Prostate gland (tissue), 2 donors: ENCODE measurements at regions not wholly inside any gene's neighbourhood (a gene's known extent, or its start where the extent isn't known, plus 50 kb on each side); places are given as distances from the start of the nearest gene placed in this dataset.

Source experiments
- DNase-seq: peaks from one replicate; pipeline ENCODE4 v3.0.0-alpha.2; 2019; ENCODE audit warnings: low spot score
- H3K27ac ChIP-seq, 2 donors: fragments of 200-600 bp; sonication (generic); 2 replicates each; pipeline ENCODE4 v1.5.1; 2017 to 2019
- H3K27me3 ChIP-seq: fragments of 200-600 bp; sonication (generic); replicated peaks from 2 replicates; pipeline ENCODE4 v1.5.1; 2019; ENCODE audit not compliant: insufficient read depth
- H3K36me3 ChIP-seq, 2 donors: fragments of 200-600 bp; sonication (generic); 1 replicate in 1 of 2; 2 replicates in 1 of 2; pipeline versions ENCODE4 v1.5.1 to v1.8.1; 2017 to 2019
- H3K4me1 ChIP-seq: fragments of 200-600 bp; sonication (generic); replicated peaks from 2 replicates; pipeline ENCODE4 v1.5.1; 2019
- H3K4me3 ChIP-seq, 2 donors: fragments of 200-600 bp; sonication (generic); 2 replicates each; pipeline ENCODE4 v1.5.1; 2017 to 2019
- H3K9me3 ChIP-seq: fragments of 200-600 bp; sonication (generic); 2 replicates; pipeline ENCODE4 v1.5.1; 2017
- CTCF ChIP-seq, 4 experiments: fragments of 200-600 bp in 2 of 4; fragments of 450-650 bp in 2 of 4; sonication (generic) in 2 of 4; IDR thresholded peaks; 1 replicate in 3 of 4; 2 replicates in 1 of 4; pipeline ENCODE4 v1.5.1; 2016 to 2019; ENCODE audit warnings: antibody characterized with exemption in 4 of 4, mild to moderate bottlenecking in 2 of 4, moderate library complexity in 2 of 4
- POLR2A ChIP-seq: fragments of 450-650 bp; IDR thresholded peaks from one replicate; pipeline ENCODE4 v1.6.1; 2016; ENCODE audit warnings: antibody characterized with exemption, mild to moderate bottlenecking
- POLR2AphosphoS5 ChIP-seq: sonication (generic); formaldehyde crosslinking; IDR thresholded peaks from one replicate; pipeline ENCODE4 v1.6.1; 2017; ENCODE audit warnings: antibody characterized with exemption
- WGBS: methylation state at CpG from one replicate; pipeline ENCODE4 v1.1.5; 2018; 5-methylcytosine and 5-hydroxymethylcytosine counted together
- intact Hi-C: fragments of 100-400 bp; cut with DNase I; formaldehyde crosslinking; loops from one replicate; pipeline ENCODE4 v1.14.2; 2022

- WGBS: 98% methylated on average over 3 of the region's 3 CpGs
- no peaks in the 10 kb centered on the region for H3K27me3 ChIP-seq
- no peaks in the 10 kb centered on the region for H3K4me1 ChIP-seq
- H3K36me3 ChIP-seq: no peaks in the 10 kb centered on the region
- no peak for DNase-seq
- H3K4me3 ChIP-seq: no peak overlapping the region
- H3K9me3 ChIP-seq: no peaks in the 10 kb centered on the region
- no peak overlapping the region for H3K27ac ChIP-seq
- TF ChIP-seq POLR2AphosphoS5 (no peak), CTCF (IDR thresholded peaks at IDR 0.05) (no peak), POLR2A (no peak)
- intact Hi-C loops: no loop called here
Measured at GRCh38 chr5:123751670-123752069, 239.7 kb downstream of the CSNK1G3 start.

GRCh38 chr5:123748239-123748638, 236.3 kb downstream of the CSNK1G3 start:
- TF ChIP-seq POLR2AphosphoS5 (no peak), CTCF (IDR thresholded peaks at IDR 0.05) (no peak), POLR2A (no peak)
- Histone ChIP-seq H3K4me1 (no peaks in the 10 kb centered on the region), H3K36me3 (no peaks in the 10 kb centered on the region), H3K4me3 (no peak overlapping the region), H3K27me3 (no peaks in the 10 kb centered on the region), H3K9me3 (no peaks in the 10 kb centered on the region), H3K27ac (no peak overlapping the region)
- no peak for DNase-seq
- WGBS: 83% methylated on average over 1 of the region's 1 CpG
- intact Hi-C loops: no loop called here

- Histone ChIP-seq H3K4me1 (no peaks in the 10 kb centered on the region), H3K27me3 (no peaks in the 10 kb centered on the region), H3K9me3 (no peaks in the 10 kb centered on the region), H3K4me3 (no peak overlapping the region), H3K36me3 (no peaks in the 10 kb centered on the region), H3K27ac (no peak overlapping the region)
- DNase-seq: no peak
- TF ChIP-seq POLR2AphosphoS5 (no peak), POLR2A (no peak), CTCF (IDR thresholded peaks at IDR 0.05) (no peak)
- intact Hi-C loops: no loop called here
- 77% methylated on average over 3 of the region's 3 CpGs for WGBS
Measured at GRCh38 chr5:123746683-123747360, 234.8 kb downstream of the CSNK1G3 start.

DNA sequence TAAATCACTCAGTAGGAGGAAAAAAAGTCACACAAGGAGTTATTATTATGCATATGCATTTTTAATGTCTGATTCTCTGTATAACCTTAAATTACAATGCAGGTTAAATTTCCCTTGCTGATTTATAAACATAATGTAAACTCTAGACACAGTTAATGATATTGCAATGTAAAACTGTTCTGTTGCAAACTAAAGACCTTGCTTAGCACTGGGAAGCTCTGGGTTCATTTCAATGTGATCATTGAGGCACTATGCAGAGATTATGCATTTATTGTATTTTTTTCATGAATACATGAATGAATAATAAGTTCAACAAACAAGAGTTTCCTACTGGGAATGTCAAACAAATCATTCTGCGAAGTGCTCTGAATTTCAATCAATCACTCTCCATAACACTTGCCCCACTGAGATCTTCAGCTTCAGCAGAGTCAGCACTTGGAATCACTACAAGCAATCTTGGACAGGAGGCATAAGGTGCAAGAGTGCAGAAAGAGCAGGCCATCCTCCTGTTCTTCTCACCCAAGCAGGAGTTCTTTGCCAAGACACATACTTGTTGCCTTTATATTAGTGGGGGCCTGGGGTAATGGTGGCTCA, 232.1 kb downstream of the CSNK1G3 start:
- Histone ChIP-seq H3K4me1 (no peaks in the 10 kb centered on the region), H3K27ac (no peak overlapping the region), H3K4me3 (no peak overlapping the region), H3K9me3 (no peaks in the 10 kb centered on the region), H3K27me3 (no peaks in the 10 kb centered on the region), H3K36me3 (no peaks in the 10 kb centered on the region)
- no peak for DNase-seq
- no peak for TF ChIP-seq POLR2A
- no peak for TF ChIP-seq POLR2AphosphoS5
- TF ChIP-seq CTCF (IDR thresholded peaks at IDR 0.05): no peak
- intact Hi-C loops: no loop called here
- WGBS: 86% methylated on average over 1 of the region's 1 CpG

GRCh38 chr5:123735384-123735783, 223.4 kb downstream of the CSNK1G3 start:
- H3K4me1 ChIP-seq: no peaks in the 10 kb centered on the region
- intact Hi-C loops: no loop called here
- WGBS: 90% methylated on average over 1 of the region's 1 CpG
- H3K36me3 ChIP-seq: no peaks in the 10 kb centered on the region
- TF ChIP-seq CTCF (IDR thresholded peaks at IDR 0.05) (no peak), POLR2A (no peak), POLR2AphosphoS5 (no peak)
- no peak for DNase-seq
- H3K27ac ChIP-seq: no peak overlapping the region
- H3K9me3 ChIP-seq: no peaks in the 10 kb centered on the region
- no peaks in the 10 kb centered on the region for H3K27me3 ChIP-seq
- no peak overlapping the region for H3K4me3 ChIP-seq
